WI38 (cell line): ENCODE measurements at regions not wholly inside any gene's neighbourhood (a gene's known extent, or its start where the extent isn't known, plus 50 kb on each side); places are given as distances from the start of the nearest gene placed in this dataset.
"Not testable (repeated sequence)": the region's sequence is repeated elsewhere in the genome, so short reads cannot be mapped to it uniquely, and the experiment has no call there.

Source experiments
- H3K4me3 ChIP-seq: 2 replicates; pipeline ENCODE4 v1.5.1; 2011; ENCODE audit warnings: low read depth, mild to moderate bottlenecking, control low read depth, low read length
- CTCF ChIP-seq: IDR thresholded peaks from 2 replicates; pipeline ENCODE4 v1.5.1; 2012; ENCODE audit warnings: low read depth, mild to moderate bottlenecking, control low read depth, low read length

GRCh38 chr4:77349796-77350195 is 192.8 kb downstream of the CCNG2 start:
- no peak overlapping the region for H3K4me3 ChIP-seq
- TF ChIP-seq CTCF = no peak

GRCh38 chr4:77352192-77352591 is 195.2 kb downstream of the CCNG2 start:
- H3K4me3 ChIP-seq = no peak overlapping the region
- no peak for TF ChIP-seq CTCF

- H3K4me3 ChIP-seq = not testable (repeated sequence)
Observed at GRCh38 chr4:77353724-77354315, 196.8 kb downstream of the CCNG2 start.

GRCh38 chr4:77354550-77354949 is 197.5 kb downstream of the CCNG2 start:
- no peak for TF ChIP-seq CTCF
- no peak overlapping the region for H3K4me3 ChIP-seq

- no peak for TF ChIP-seq CTCF
- H3K4me3 ChIP-seq = no peak overlapping the region
Observed at GRCh38 chr4:77355731-77356130, 198.7 kb downstream of the CCNG2 start.

- TF ChIP-seq CTCF = peak; percentile 35; the same call in 1 of the 2 replicates
- H3K4me3 ChIP-seq = no peak overlapping the region
Observed at GRCh38 chr4:77358315-77358928, 201.4 kb downstream of the CCNG2 start.

- TF ChIP-seq CTCF = no peak
- H3K4me3 ChIP-seq = no peak overlapping the region
Observed at GRCh38 chr4:77360451-77360850, 203.4 kb downstream of the CCNG2 start.

GRCh38 chr4:77366876-77367275 is 209.9 kb downstream of the CCNG2 start:
- not testable (repeated sequence) for H3K4me3 ChIP-seq
